ENCODE measurements at regions not wholly inside any gene's neighbourhood (a gene's known extent, or its start where the extent isn't known, plus 50 kb on each side); places are given as distances from the start of the nearest gene placed in this dataset.
"Not testable (repeated sequence)": the region's sequence is repeated elsewhere in the genome, so short reads cannot be mapped to it uniquely, and the experiment has no call there.

- in situ Hi-C loops (cut with MboI; ENCODE audit: low sequenced_read_pairs): no loop called here
Observed at GRCh38 chr2:180238729-180239128, 231.6 kb upstream of the CWC22 start.

GRCh38 chr2:180236061-180236460 is 229.0 kb upstream of the CWC22 start:
- in situ Hi-C loops (cut with MboI; ENCODE audit: low sequenced_read_pairs): not testable (repeated sequence)

GRCh38 chr2:180235506-180235905 is 228.4 kb upstream of the CWC22 start:
- in situ Hi-C loops (cut with MboI; ENCODE audit: low sequenced_read_pairs): not testable (repeated sequence)

GRCh38 chr2:180234991-180235390 is 227.9 kb upstream of the CWC22 start:
- in situ Hi-C loops (cut with MboI; ENCODE audit: low sequenced_read_pairs): not testable (repeated sequence)

GRCh38 chr2:180231015-180231414 is 223.9 kb upstream of the CWC22 start:
- in situ Hi-C loops (cut with MboI; ENCODE audit: low sequenced_read_pairs): no loop called here

GRCh38 chr2:180227461-180227860 is 220.4 kb upstream of the CWC22 start:
- in situ Hi-C loops (cut with MboI; ENCODE audit: low sequenced_read_pairs): no loop called here

- in situ Hi-C loops (cut with MboI; ENCODE audit: low sequenced_read_pairs): no loop called here
Observed at GRCh38 chr2:180225118-180225517, 218.0 kb upstream of the CWC22 start.

GRCh38 chr2:180222644-180223043 is 215.5 kb upstream of the CWC22 start:
- in situ Hi-C loops (cut with MboI; ENCODE audit: low sequenced_read_pairs): no loop called here

GRCh38 chr2:180219491-180219890 is 212.4 kb upstream of the CWC22 start:
- in situ Hi-C loops (cut with MboI; ENCODE audit: low sequenced_read_pairs): no loop called here

GRCh38 chr2:180208841-180209240 is 201.7 kb upstream of the CWC22 start:
- in situ Hi-C loops (cut with MboI; ENCODE audit: low sequenced_read_pairs): no loop called here

- in situ Hi-C loops (cut with MboI; ENCODE audit: low sequenced_read_pairs): no loop called here
Observed at GRCh38 chr2:180205621-180206235, 198.6 kb upstream of the CWC22 start.

- in situ Hi-C loops (cut with MboI; ENCODE audit: low sequenced_read_pairs): no loop called here
Observed at GRCh38 chr2:180203972-180204371, 196.9 kb upstream of the CWC22 start.

GRCh38 chr2:180202467-180202951 is 195.4 kb upstream of the CWC22 start:
- in situ Hi-C loops (cut with MboI; ENCODE audit: low sequenced_read_pairs): no loop called here

- in situ Hi-C loops (cut with MboI; ENCODE audit: low sequenced_read_pairs): no loop called here
Observed at GRCh38 chr2:180196419-180196977, 189.4 kb upstream of the CWC22 start.

- in situ Hi-C loops (cut with MboI; ENCODE audit: low sequenced_read_pairs): no loop called here
Observed at GRCh38 chr2:180195847-180196246, 188.8 kb upstream of the CWC22 start.

- in situ Hi-C loops (cut with MboI; ENCODE audit: low sequenced_read_pairs): no loop called here
Observed at GRCh38 chr2:180191432-180192124, 184.5 kb upstream of the CWC22 start.

GRCh38 chr2:180190851-180191250 is 183.8 kb upstream of the CWC22 start:
- in situ Hi-C loops (cut with MboI; ENCODE audit: low sequenced_read_pairs): no loop called here

- in situ Hi-C loops (cut with MboI; ENCODE audit: low sequenced_read_pairs): no loop called here
Observed at GRCh38 chr2:180187611-180188010, 180.5 kb upstream of the CWC22 start.

- in situ Hi-C loops (cut with MboI; ENCODE audit: low sequenced_read_pairs): no loop called here
Observed at GRCh38 chr2:180184506-180184905, 177.4 kb upstream of the CWC22 start.

- in situ Hi-C loops (cut with MboI; ENCODE audit: low sequenced_read_pairs): no loop called here
Observed at GRCh38 chr2:180180511-180180910, 173.4 kb upstream of the CWC22 start.

- in situ Hi-C loops (cut with MboI; ENCODE audit: low sequenced_read_pairs): no loop called here
Observed at GRCh38 chr2:180177534-180177933, 170.4 kb upstream of the CWC22 start.

- in situ Hi-C loops (cut with MboI; ENCODE audit: low sequenced_read_pairs): no loop called here
Observed at GRCh38 chr2:180175736-180176135, 168.6 kb upstream of the CWC22 start.
